Fibroblast of peridontal ligament (primary cell): ENCODE measurements at regions not wholly inside any gene's neighbourhood (a gene's known extent, or its start where the extent isn't known, plus 50 kb on each side); places are given as distances from the start of the nearest gene placed in this dataset.
A peak's percentile ranks its signal among the peaks of the same experiment; 100 is the strongest.
"Not testable (repeated sequence)": the region's sequence is repeated elsewhere in the genome, so short reads cannot be mapped to it uniquely, and the experiment has no call there.

Experiments used
- DNase-seq: peaks from one replicate; pipeline ENCODE4 v3.0.0-alpha.2; 2010; ENCODE audit errors: extremely low read depth

DNA sequence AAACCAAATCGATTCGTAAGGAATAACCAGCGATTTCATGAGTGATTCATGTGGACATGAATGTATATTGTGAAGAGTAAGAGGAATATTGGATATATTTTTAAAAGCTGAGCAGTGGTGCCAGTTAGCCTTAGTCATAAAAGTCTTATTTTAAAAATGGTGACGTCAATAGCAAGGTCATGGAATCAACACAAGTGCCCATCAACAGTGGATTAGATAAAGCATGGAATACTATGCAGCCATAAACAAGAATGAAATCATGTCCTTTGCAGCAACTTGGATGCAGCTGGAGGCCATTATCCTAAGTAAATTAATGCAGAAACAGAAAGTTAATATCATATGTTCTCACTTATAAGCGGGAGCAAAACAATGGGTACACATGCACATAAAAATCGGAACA is 89.0 kb upstream of the STOX2 start:
- no peak for DNase-seq

DNA sequence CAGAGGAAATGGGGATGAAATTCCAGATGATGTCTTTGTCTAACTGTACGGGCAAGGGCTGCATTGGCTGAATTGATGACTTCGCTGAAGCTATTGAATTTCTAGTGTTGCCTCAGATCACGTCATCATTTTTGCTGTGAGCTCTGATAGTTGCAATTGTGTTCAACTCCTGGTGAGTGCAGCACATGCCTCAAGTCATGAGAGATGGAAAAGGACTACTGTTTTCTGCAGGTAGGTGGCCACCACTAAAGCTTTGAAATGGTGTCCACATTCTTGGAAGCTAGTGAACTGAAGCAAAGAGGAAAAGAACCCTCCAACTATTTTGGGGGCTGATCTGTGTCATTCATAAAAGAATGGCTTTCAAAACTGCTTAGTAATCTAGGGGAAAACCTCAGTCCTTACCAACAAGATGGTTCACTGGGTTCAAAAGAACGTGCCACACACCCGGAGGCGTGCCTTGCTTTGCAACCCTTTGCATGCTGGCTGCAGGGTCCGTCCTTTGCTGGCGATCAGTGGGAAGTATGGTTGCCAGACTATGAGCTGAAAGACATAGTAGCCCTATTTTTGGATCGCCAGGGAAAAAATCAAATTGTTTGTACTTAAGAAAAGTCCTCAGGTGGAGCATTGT is 88.1 kb upstream of the STOX2 start:
- DNase-seq, result no peak

DNA sequence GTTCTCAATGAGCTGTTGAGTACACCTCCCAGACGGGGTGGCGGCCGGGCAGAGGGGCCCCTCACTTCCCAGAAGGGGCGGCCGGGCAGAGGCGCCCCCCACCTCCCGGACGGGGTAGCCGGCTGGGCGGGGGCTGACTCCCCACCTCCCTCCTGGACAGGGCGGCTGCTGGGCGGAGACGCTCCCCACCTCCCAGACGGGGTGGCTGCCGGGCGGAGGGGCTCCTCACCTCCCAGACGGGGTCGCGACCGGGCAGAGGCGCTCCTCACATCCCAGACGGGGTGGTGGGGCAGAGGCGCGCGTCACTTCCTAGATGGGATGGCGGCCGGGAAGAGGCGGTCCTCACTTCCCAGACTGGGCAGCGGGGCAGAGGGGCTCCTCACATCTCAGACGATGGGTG is 86.5 kb upstream of the STOX2 start:
- DNase-seq, result not testable (repeated sequence)

DNA sequence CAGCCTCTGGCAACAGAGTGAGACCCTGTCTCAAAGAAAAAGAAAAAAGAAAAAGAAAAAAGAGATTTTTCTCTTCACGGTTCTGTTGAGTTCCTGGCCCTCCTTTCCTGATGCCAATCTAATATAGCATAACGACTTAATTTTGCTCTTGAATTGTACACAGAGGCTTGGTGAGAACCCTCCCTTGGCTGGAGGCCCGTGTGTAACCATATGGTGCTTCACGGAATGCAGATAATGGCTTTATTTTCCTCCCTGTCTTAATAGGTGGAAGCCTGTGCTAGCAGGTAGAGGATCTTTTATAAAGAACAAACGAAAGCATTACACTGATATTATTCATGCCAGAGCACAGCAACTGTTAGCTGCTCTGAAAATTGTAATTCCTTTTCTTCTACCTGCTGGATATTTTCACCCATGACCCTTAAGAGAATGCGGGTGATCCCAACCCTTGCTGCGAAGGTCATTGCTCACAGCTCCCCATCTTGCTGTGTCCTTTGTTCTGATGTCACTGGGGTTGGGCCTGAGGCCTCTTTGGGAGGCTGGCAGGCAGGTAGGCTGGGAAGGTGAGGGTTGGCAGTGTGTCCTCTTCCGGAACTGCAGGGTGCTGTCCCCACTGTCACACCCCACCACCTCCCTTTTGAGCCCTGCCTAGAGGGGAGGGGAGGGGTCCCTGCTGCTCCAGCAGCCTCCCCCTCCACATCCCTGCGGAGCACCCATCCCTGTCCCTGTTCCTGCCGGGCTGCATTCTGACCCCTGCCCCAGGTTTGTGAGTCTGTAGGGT is 83.8 kb upstream of the STOX2 start:
- no peak for DNase-seq

DNA sequence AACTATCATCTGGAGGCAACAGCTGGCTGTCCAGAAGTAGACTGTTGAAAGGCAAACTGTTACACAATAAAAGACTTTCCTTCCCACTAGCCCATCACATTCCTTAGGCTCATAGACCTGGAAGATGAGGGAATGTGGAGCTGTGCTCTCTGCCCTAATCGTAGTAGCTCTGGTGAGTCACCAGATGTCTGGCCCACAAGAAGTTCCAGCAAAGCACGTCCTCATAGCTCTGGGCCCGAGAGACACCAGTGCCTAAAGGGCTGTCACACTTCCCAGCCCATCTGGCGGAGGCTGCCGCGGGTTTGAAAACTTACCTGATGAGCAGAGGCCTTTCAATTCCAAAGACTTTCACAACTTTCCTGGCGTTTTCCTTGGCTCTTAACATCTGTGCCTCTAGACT is 81.7 kb upstream of the STOX2 start:
- DNase-seq, result no peak

DNA sequence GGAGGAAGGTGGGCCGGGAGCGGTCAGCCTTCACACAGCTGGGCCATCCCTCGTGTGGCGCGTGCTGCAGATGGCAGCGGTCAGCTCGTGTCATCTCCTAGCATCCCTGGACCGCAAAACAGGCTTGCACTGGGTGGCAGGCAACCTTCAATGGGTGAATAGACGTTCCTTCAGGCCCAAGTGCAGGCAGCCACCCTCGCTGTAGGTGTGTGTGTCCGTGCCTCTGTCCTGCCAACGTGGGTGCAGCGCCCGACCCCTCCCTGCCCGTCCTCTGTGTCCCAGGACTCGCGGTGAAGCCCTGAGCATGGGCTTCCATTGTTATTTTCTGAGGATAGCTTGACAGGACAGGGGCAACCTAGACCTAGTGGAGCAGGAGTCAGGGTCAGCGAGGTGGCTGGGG is 79.8 kb upstream of the STOX2 start:
- DNase-seq, result no peak

DNA sequence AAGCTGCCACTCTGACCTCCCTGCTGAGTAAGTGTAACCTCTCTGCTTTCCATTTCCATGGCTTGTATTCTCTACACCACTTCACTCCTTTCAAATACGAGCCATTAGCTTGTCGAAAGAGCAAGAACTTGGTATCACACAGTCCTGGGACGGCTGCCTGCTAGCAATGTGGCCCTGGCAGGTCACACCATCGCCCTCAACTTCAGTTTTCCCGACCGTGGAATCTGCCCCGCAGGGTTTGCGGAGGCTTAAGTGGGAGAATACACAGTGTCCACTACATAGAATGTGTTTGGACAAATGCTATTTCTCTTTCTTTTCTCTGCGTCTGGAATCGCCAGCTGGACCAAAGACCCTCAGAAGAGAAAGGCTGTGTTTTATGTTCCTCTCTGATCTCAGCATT is 78.6 kb upstream of the STOX2 start:
- no peak for DNase-seq

DNA sequence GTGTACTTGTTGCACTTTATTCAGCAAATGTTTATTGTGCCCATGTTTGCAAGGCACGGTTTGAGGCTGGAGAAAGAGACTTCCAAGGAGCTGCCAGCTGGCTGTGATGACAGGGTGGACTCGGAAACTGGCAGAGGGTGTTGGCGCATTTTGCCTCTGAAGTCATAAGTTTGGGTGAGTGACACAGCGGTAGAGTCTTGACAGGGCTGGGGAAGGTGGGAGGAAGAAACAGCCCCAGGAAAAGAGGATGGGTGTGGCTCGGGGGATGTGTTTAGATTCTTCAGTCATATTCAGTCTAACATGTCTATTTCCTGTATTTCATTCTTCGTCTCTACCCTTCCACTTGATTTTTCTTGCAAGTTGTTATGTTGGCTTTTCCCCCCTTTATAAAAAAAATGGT is 77.0 kb upstream of the STOX2 start:
- no peak for DNase-seq

DNA sequence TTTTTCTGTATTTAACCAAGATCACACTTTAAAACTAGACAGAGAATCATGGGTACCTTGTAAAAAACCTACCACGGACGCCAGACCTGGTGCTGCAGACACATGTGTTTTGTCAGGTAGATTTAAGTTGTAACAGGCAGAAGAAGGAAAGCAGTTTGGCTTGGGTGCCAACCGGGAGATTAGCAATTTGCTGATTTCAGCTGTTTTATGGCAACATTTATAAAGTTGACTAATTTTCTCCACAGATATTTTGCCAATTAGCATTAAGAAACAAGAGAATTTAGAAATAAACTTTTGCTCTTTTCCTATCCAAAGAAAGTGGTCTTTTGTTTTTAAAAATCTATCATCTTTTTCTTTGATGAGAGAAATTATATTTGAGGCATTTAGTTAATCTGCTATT is 76.3 kb upstream of the STOX2 start:
- no peak for DNase-seq

DNA sequence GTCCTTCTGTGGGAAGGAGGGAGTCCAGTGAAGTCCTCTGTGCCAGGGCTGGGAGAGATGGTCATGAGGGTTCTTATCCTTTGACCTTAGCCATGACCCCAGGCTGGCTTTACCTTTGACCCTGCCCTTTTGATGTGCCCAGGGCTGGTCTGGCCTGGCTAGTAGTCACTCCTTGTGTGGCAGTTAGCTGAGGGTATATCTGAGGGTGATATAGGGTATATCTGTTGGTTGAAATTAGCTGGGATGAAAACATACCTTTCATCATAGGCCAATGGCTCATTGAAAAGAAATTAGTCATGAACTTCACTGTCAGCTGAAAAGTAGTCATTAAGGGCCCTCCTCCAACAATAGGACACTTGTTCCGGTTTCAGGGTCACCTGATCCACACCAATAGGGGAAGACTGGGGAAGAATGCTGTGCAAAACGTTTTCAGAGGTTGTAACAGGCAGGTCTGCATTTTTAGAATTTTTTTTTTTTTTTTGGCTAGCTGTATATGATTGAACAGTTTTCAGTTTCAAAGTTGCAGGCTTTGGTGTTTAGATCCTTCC is 74.6 kb upstream of the STOX2 start:
- no peak for DNase-seq

DNA sequence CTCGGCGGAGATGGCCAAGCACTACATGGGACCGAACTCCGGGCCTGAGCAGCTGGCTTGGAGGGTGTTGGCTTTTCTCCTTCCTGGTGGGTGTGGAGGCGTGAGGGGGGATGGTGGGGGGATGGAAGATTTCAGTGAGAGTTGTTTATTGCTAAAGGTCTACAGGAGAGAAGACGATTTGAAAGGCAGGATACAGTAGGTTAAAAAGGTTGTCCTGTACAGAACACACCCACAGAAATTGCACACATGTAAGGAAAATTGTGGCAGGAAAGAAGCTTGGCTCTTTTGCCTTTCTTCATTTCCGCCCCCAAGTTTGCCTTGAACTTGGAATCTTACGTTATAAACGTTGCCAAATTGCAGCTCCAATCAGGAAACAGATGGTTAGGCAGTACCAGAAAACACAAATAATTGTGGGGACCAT is 74.1 kb upstream of the STOX2 start:
- DNase-seq, result no peak

DNA sequence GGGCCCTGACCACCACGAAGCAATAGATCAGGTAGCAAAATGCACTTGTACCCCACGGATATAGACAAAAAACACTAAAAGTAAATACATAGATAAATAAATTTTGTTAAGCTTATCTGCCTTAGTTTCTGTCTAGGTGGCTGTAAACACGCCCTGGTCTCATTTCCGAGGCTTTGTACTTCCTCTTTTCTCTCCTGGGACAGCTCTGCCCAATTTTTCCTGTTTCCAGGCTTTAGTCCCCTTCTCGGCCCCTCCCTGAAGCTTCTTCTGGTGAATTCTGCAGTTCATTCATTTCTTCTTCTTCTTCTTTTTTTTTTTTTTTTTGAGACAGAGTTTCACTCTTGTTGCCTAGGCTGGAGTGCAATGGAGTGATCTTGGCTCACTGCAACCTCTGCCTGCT is 73.4 kb upstream of the STOX2 start:
- no peak for DNase-seq

DNA sequence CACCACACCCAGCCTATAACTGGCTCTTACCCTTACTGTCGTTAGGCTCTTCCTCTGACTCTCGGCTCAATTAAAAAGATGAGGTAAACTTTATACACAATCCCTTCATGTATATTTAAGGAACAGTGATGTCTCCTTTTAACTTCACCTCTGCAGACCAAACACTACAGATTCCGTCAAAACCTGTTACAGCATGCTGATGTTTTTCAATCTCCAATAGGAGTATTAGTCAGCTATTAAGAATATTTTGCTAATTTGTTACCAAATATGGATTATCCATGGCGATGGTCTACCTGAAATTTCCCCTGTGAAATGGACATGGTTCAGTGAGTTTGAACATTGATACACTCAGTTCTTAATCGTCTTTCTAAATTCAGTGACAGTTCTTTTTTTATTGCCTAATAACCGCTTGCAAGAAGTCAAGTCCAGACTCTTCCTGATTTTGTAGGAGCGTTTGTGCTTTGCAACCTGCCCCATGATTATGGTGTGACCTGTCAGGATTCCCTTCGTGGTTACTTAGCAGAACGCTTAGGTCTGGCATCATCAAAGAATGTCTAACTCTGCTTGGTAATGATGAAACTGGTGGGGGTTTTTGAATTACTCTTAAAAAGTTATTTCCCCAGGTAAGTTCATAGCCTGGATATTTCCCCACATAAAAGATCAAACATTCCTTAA is 72.2 kb upstream of the STOX2 start:
- DNase-seq, result no peak

DNA sequence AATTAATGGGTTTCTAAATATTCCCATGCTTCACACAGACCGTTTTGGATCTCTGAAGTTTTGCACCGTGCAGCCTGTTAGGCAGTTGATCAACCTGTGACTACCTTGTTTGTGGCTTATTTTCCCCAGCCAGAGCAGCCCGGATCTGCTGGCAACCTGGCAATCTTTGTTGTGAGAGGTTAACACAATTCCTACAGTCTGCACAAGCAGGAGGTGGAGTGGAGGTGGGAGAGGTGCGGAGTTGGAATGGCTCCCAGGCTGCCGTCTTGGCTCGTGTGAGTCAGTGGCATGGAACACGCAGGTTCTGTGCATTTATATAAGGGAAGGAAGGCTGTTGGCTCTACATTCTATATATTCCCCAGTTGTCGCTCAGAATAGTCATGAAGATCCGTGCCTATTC is 70.9 kb upstream of the STOX2 start:
- no peak for DNase-seq

DNA sequence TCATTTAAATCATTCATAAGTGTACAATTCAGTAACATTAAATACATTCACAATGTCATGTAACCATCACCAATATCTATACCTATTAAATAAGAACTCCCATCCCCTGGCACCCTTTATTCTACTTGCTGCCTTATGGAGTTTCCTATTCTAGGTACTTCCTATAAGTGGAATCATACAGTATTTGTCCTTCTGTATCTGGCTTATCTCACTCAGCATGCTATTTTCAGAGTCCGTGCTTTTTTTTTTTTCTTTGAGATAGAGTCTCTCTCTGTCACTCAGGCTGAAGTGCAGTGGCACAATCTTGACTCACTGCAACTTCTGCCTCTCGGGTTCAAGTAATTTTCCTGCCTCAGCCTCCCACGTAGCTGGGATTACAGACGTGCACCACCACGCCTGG is 67.9 kb upstream of the STOX2 start:
- DNase-seq, result no peak

DNA sequence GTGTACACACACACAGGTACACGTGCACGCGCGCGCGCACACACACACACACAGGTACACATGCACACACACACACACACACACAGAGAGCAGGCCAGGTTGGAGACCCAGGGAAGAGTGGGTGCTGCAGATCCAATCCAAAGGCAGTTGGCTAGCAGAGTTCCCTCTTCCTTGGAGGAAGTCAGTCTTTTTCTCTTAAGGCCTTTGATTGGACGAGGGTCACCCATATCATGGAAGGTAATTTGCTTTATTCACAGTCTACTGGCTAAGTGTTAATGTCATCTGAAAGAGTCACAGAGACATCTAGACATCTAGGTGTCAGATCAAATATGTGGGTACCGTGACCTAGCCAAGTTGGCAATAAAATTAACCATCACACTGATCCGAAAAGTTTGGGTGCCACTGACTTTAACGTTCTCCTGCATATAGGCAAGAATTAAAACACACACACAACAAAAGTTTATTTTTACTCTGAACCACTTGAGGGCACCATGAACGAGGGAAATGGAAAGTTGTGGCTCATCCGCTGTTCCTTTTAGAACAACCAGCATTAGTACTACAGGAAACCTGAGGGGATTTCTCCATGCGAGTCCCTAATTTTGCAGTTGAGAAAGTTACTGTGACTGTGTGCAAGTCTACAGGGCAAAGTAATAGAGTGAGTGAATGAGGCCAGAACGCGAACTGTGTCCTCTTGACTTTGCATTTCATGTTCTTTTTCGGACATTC is 66.0 kb upstream of the STOX2 start:
- peak; percentile 13 for DNase-seq

DNA sequence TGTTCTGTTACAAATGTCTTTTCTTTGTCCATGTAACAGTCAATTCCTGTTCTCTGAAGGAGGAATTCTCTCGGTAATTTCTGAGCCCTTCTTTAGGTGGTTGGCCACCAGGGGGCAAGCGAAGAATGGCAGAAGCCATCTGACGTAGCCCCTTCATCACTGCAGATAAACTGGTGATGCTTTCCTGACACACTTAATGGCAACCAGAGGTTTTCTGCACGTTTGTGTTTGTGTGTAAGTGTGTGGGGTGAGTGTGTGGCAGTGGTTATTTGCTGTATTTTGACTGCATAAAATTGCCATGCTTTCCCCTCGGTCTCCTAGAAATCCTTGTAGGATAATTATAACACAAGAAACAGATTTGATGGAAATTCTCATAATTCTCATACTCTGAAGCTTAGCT is 64.8 kb upstream of the STOX2 start:
- peak; percentile 80 for DNase-seq

DNA sequence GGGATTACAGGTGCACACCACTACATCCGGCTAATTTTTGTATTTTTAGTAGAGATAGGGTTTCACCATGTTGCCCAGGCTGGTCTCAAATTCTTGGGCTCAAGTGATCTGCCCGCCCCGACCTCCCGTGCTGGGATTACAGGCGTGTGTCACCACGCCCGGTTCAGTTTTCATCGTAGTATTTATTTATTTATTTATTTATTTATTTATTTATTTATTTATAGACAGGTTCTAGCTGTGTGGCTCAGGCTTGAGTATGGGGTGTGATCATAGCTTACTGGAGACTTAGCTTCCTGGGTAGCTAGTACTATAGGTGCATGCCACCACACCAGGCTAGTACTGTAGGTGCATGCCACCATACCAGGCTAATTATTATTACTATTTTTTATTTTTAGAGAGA is 64.1 kb upstream of the STOX2 start:
- DNase-seq, result no peak

DNA sequence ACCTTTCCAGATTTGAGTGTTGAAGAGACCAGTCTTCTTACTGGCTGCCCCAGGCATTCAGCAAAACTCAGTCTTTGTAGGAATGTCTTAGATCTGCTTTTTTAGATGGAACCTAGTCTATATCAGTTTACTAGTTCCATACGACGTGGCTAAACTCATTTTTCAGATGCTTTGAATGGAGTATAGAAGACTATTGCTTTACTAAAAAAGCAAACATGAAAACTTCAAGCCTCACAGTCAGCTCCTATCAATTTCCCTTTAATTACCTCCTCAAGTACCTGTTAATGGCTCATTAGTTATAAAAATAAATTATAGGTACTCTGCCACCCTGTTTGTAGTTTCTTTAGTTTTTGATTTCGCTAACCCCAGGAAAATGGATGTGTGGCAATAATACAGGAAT is 63.0 kb upstream of the STOX2 start:
- DNase-seq, result no peak

DNA sequence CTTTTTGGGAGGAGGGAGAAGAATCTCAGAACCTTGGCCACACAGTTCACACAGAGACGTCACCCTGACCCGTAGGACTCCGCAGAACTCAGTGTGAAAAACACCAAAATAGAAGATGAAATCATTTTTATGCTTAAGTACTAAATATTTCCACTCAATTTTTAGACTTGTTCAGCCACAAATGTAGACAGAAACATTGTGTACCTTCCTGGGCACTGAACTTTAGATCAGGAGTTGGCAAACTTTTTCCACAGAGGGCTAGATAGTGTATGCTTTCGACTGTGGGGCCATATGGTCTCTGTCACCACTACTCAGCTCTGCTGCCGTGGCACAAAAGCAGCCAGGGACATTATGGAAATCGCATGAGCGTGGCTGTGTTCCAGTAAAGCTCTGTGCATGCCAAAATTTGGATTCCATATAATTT is 61.8 kb upstream of the STOX2 start:
- no peak for DNase-seq

DNA sequence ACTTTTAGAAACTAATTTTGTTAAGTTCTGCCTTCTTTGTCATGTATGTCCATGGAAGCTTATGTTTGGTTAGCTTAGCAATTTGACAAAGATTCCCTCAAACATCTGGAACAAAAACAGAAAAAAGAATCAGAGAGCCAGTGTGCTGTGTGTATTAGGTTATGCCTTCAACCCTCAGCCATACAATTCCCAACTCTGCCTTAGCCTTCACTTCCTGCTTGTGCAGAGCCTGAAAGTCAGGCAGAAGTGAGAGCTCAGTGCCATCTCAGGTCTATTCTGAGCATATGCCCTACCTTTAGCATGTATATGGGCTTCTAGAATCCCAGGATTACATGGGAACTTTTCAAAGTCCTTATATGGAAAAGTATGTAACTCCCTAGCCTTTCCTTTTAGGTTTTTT is 58.2 kb upstream of the STOX2 start:
- DNase-seq, result no peak

DNA sequence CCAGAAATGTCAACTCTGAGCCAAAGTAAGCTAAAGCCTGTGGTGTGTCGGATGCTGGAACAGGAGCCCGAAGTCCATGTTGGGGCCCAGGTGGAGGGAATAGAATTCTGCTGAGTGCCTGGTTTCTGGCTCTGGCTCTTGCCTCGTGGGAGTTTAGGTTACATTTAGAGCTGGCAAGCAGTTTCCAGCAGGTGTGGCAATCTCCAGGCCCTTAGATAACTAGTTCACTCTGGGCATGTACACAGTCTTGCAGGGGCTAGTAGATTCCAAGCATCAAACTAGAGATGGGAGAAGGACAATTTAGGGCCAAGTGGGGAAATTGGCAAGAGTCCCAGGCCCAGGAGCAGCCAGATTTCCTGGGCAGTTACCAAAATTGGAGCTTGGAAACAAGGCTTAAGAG is 56.3 kb upstream of the STOX2 start:
- no peak for DNase-seq
